HG03095 (cell line): ENCODE measurements at regions not wholly inside any gene's neighbourhood (a gene's known extent, or its start where the extent isn't known, plus 50 kb on each side); places are given as distances from the start of the nearest gene placed in this dataset.
"Not testable (repeated sequence)": the region's sequence is repeated elsewhere in the genome, so short reads cannot be mapped to it uniquely, and the experiment has no call there.

ENCODE experiments used
- ATAC-seq: cut with Tn5 transposase; IDR thresholded peaks from one replicate; pipeline ENCODE4 v1.9.1; 2021; ENCODE audit warnings: moderate library complexity; ENCODE audit not compliant: unreplicated experiment

- no peak for ATAC-seq
These were observed 164.4 kb downstream of the CXXC4 start for GRCh38 chr4:104330125-104330905.

DNA sequence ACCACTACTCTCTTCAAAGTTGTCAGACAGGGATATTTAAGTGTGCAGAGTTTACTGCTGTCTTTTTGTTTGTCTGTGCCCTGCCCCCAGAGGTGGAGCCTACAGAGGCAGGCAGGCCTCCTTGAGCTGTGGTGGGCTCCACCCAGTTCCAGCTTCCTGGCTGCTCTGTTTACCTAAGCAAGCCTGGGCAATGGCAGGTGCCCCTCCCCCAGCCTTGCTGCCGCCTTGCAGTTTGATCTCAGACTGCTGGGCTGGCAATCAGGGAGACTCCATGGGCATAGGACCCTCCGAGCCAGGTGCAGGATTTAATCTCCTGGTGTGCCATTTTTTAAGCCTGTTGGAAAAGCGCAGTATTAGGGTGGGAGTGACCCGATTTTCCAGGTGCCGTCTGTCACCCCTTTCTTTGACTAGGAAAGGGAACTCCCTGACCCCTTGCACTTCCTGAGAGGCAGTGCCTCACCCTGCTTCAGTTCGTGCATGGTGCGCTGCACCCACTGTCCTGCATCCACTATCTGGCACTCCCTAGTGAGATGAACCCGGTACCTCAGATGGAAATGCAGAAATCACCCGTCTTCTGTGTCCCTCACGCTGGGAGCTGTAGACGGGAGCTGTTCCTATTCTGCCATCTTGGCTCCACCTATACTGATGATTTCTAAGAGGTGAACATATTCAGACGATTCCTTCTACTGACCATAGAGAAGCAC, 167.6 kb downstream of the CXXC4 start:
- ATAC-seq: not testable (repeated sequence)

DNA sequence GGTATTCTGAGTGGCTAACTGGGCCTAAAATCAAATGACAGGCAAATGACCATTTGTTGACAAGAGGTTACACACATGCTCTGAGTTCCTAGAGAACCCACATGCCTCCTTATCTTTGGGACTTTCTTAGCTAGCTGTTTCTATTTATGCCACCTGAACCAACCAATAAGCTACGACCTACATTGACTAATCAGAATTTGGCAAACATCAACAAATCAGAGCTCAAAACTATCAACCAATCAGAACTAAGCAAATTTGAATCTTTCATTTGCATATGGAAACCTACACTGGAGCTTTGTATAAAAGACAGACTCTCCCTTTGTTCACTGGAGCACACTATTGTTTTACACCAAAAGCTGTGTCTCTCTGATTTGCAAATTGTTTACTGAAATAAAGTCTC, 192.0 kb downstream of the CXXC4 start:
- no peak for ATAC-seq

DNA sequence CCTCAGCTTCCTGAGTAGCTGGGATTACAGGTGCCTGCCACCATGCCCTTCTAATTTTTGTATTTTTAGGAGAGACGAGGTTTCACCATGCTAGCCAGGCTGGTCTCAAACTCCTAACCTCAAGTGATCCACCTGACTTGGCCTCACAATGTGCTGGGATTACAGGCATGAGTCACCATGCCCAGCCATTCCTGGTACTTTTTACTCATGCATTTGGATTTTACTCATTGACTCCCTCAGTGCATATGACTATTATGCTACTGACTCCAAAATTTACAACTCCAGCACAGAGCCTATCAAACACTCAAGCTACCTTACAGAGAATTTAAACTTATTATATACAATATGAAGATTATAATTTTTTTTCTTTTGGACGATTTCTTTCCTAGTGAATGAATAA, 199.9 kb downstream of the CXXC4 start:
- ATAC-seq: no peak

DNA sequence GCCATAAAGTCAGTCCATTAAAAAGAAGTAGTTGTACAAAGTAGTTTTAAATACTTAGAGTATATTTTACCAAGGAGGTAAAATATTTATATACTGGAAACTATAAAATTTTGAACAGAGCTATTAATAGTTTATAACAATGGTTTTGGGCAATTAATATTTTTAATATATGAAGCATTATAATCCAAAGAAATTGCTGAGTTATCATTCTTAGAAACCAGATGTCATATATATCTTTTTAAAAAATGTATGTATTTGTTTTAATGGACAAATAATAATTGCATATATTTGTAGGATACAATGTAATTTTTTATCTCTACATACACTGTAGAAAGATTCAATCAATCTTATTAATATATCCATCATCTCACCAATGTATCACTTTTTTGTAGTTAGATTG, 207.8 kb downstream of the CXXC4 start:
- no peak for ATAC-seq

GRCh38 chr4:104283303-104283702, 211.4 kb downstream of the CXXC4 start:
- no peak for ATAC-seq

DNA sequence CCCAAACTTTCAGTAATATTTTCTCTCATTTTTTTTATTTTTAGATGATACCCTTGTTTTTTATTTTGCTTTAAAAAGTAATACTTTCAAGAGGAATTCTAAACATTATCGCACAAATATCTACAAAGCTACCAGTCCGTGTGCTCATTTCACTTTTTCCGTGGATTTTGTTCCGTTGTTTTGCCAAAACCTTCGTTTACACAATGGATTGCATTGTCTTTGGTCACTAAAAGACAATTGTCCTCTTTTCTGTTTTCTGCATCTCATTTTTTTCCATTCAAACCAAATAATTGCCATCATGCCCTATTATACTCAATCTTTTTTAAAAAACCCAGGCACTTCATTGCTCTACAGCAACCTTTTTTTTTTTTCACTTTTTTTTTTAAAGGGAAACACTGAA, 214.9 kb downstream of the CXXC4 start:
- no peak for ATAC-seq

DNA sequence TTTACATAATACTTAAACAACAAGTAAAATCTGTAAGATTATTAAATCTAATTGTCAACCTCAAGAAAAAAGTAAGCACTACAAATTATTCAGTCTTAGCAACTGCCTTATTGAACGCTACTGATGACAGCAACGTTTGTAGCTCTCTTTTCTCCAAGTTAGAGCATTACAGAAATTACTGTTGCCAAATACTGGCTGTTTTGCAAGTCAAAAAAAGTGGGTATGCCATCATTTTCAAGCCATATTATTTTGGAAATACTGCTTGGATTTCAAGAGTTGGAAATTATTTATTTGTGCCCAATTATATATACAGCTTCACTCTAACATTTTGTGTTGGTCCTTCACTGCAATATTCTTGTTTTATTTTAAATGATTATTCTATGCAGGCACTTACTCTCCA, 221.7 kb downstream of the CXXC4 start:
- ATAC-seq: no peak

- not testable (repeated sequence) for ATAC-seq
These were observed 225.1 kb downstream of the CXXC4 start for GRCh38 chr4:104269603-104270002.

- no peak for ATAC-seq
These were observed 231.6 kb downstream of the CXXC4 start for GRCh38 chr4:104263100-104263499.

GRCh38 chr4:104262678-104263077, 232.0 kb downstream of the CXXC4 start:
- ATAC-seq: no peak

- ATAC-seq: no peak
These were observed 246.0 kb downstream of the CXXC4 start for GRCh38 chr4:104248726-104249125.

DNA sequence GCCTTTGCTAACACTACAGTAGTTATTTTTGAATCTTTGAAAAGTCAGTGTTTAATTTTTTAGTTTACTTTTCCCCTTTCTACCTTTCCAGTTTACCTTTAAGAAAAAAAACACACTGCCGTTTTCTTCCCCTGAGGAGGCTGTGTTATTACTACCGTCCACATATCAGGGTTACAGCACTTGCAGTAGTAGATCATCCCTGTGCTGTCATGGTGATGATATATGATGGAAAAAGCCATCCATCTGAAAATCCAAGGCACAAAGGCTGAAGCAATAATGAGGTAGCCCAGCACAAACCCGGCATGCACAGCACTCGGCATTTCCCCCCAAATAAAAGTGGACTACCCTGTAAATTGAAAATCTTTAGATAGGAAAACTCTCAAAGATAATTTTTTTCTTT, 258.7 kb downstream of the CXXC4 start:
- ATAC-seq: no peak

DNA sequence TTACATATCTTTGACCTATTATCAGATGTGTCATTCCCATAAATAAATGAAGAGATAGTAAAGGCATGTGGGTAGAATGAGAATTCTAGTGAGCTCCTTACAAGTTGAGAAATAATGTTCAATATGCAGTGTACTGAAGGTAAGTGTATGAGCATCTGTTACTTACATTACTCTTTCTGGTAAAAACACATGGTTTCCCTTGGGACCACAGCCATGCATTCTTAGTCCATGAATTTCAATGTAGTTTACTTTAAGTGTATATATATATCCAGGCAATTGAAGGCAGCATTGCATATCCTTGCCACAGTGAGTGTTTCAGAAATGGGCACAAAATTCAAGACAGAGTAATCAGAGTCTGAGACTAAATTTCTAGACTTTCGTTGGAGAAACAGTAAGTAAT, 277.2 kb downstream of the CXXC4 start:
- no peak for ATAC-seq

DNA sequence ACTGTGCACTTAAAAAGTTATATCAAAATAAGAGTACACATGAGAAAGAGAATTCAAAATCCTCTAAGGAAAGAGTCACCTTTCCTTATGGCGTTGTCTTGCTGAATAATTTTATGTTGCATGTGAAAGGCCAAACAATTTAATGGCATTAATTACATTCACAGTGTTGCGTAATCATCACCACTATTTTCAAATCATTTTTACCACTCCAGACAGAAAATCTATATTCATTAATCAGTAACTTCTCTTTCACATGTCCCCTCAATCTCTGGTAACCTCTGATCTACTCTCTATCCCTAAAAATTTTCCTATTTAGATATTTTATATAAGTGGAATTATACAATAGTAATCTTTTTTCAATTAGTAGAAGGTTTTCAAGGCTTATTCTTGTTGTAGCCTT, 283.0 kb downstream of the CXXC4 start:
- no peak for ATAC-seq

GRCh38 chr4:104210420-104210819, 284.3 kb downstream of the CXXC4 start:
- no peak for ATAC-seq

GRCh38 chr4:104206784-104207183, 287.9 kb downstream of the CXXC4 start:
- no peak for ATAC-seq

- no peak for ATAC-seq
These were observed 289.6 kb downstream of the CXXC4 start for GRCh38 chr4:104205116-104205515.

GRCh38 chr4:104188301-104188700, 306.4 kb downstream of the CXXC4 start:
- ATAC-seq: no peak

DNA sequence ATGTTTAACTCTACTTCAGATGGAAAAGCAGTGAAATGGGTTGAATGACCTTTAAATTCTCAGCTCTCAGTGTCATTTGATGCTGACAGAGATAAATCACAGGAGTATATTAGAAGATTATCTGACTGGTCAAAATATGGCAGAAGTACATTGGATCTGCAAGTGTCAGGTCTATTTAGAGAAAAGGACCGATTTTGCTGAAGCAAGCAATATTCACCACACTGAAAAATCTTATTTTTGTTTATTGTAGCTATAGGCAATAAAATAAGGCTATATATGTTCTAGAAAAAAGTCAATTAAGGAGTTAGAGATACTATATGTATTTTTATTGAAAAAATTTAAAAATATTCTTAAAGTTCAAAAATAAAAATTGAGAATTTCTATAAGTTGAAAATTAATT, 325.3 kb downstream of the CXXC4 start:
- no peak for ATAC-seq

DNA sequence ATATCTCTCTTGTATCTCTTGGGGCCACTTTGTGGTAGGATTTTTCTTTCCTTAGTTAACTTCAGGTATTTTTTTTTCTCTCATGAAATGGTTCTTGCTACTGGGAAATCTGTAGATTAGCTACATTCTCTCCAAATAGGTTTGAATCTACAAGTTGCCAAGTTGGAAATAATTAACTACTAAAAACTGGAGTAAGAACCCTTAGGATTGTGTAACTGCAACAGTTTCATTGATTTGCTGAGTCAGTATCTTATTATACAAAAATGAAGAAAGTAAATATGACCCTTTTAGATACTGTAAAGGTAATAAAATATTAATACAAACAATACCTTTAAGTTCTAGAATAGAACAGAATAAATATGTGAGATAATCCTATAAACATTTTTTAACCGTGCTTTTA, 327.9 kb downstream of the CXXC4 start:
- ATAC-seq: no peak

DNA sequence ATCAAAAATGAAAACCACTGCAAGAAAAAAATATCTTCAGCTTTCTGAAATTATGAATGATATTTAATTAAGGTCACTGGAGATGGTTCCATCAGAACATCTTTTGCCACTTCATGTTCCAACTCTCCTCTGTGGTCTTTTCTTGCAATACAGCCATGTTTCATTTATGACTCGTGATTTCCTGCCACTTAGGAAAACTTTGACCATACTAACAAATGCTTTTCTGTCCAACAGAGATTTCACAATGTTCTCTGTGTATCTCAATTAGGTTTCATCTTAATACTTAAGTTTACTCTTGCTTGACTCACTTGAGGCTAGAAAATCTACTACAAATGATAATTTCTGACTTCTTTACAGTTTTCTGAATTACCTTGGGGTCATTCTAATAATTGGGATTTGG, 330.9 kb downstream of the CXXC4 start:
- ATAC-seq: no peak

DNA sequence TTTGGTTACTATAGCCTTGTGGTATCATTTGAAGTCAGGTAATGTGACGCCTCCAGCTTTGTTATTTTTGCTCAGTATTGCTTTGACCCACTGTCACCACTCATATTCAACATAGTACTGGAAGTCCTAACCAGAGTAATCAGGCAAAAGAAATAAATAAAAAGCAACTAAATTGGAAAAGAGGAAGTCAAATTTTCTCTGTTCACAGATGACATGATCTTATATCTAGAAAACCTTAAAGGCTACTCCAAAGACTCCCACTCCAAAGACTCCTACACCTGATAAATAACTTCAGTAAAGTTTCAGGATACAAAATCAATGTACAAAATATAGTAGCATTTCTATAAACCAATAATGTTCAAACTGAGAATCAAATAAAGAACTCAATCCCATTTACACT, 348.6 kb downstream of the CXXC4 start:
- ATAC-seq: no peak
